ENCODE measurements at regions not wholly inside any gene's neighbourhood (a gene's known extent, or its start where the extent isn't known, plus 50 kb on each side); places are given as distances from the start of the nearest gene placed in this dataset.
"Not testable (repeated sequence)": the region's sequence is repeated elsewhere in the genome, so short reads cannot be mapped to it uniquely, and the experiment has no call there.

GRCh38 chrX:11893933-11894710 is 136.1 kb downstream of the MSL3 start:
- peaks cover under 1% of the 10 kb centered on the region for H3K4me1 ChIP-seq (ENCODE audit: control insufficient read depth, insufficient read depth, low read length, poor library complexity, severe bottlenecking)
- 100% methylated on average over 2 of the region's 3 CpGs; no CpG with 5 or more reads in 1 of the 2 experiments for WGBS, 2 experiments (ENCODE audit: insufficient coverage in 2 of 2)
- H3K36me3 ChIP-seq (ENCODE audit: control insufficient read depth, insufficient read depth, low read length) = no peaks in the 10 kb centered on the region
- H3K9me3 ChIP-seq (ENCODE audit: control insufficient read depth, low read length) = no peaks in the 10 kb centered on the region
- H3K4me3 ChIP-seq (ENCODE audit: extremely low read depth, insufficient read depth, low read length, poor library complexity, severe bottlenecking) = no peak overlapping the region
- H3K27ac ChIP-seq (ENCODE audit: low read depth, low read length, severe bottlenecking) = no peak overlapping the region

- WGBS, 2 experiments (ENCODE audit: insufficient coverage in 2 of 2) = no CpG with 5 or more reads among the region's 2 CpGs
- no peak overlapping the region for H3K4me3 ChIP-seq (ENCODE audit: extremely low read depth, insufficient read depth, low read length, poor library complexity, severe bottlenecking)
- H3K9me3 ChIP-seq (ENCODE audit: control insufficient read depth, low read length) = no peaks in the 10 kb centered on the region
- no peaks in the 10 kb centered on the region for H3K36me3 ChIP-seq (ENCODE audit: control insufficient read depth, insufficient read depth, low read length)
- no peak overlapping the region for H3K27ac ChIP-seq (ENCODE audit: low read depth, low read length, severe bottlenecking)
- H3K4me1 ChIP-seq (ENCODE audit: control insufficient read depth, insufficient read depth, low read length, poor library complexity, severe bottlenecking) = peaks cover 4% of the 10 kb centered on the region
Observed at GRCh38 chrX:11899091-11899490, 141.1 kb downstream of the MSL3 start.

GRCh38 chrX:11905933-11906332 is 147.9 kb downstream of the MSL3 start:
- not testable (repeated sequence) for H3K27ac ChIP-seq (ENCODE audit: low read depth, low read length, severe bottlenecking); H3K4me3 ChIP-seq (ENCODE audit: extremely low read depth, insufficient read depth, low read length, poor library complexity, severe bottlenecking); H3K4me1 ChIP-seq (ENCODE audit: control insufficient read depth, insufficient read depth, low read length, poor library complexity, severe bottlenecking); H3K36me3 ChIP-seq (ENCODE audit: control insufficient read depth, insufficient read depth, low read length); H3K9me3 ChIP-seq (ENCODE audit: control insufficient read depth, low read length)
- WGBS, 2 experiments (ENCODE audit: insufficient coverage in 2 of 2) = 83% methylated on average over 1 of the region's 3 CpGs; no CpG with 5 or more reads in 1 of the 2 experiments

DNA sequence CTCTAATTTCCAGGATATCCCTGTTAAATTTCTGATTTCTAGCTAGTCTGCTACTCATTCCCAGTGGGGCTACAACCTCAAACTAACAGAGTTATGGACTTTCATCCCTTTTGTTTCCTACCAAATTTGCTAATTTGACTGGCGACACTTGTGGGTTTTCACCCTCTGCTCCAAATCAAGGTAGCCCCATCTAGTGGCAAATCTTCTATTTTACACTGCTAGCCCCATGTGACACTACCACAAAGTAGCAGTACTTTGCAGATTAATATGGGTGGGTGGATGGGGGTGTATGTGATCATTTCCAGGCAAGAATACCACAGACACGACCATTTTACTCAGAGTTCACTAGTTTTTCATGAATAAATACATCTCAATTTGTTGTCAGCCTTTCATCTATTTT is 150.3 kb downstream of the MSL3 start:
- Histone ChIP-seq H3K27ac (ENCODE audit: low read depth, low read length, severe bottlenecking) (no peak overlapping the region), H3K9me3 (ENCODE audit: control insufficient read depth, low read length) (no peaks in the 10 kb centered on the region), H3K36me3 (ENCODE audit: control insufficient read depth, insufficient read depth, low read length) (no peaks in the 10 kb centered on the region), H3K4me3 (ENCODE audit: extremely low read depth, insufficient read depth, low read length, poor library complexity, severe bottlenecking) (no peak overlapping the region), H3K4me1 (ENCODE audit: control insufficient read depth, insufficient read depth, low read length, poor library complexity, severe bottlenecking) (peaks cover 12% of the 10 kb centered on the region)
- 40 to 50% methylated on average over 1 of the region's 2 CpGs for WGBS, 2 experiments (ENCODE audit: insufficient coverage in 2 of 2)

DNA sequence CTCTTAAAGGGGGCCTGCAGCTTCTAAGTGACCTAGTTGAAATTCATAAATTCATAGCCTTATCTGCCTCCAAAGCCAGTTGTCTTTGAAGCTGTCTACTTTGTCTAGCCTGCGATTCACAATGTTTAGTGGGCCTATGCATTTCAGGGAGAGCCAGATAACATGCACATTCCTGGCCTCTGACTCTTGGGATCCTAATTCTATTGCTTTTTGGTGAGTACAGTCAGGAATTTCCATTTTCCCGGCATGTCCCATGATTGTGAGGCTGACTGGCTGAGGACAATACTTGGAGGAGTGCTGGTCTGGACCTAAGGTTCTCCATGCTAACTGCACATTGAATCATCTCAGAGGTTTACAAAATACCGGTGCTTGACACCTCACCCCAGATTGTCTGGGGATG is 155.0 kb downstream of the MSL3 start:
- Histone ChIP-seq H3K36me3 (ENCODE audit: control insufficient read depth, insufficient read depth, low read length) (no peaks in the 10 kb centered on the region), H3K9me3 (ENCODE audit: control insufficient read depth, low read length) (no peaks in the 10 kb centered on the region), H3K27ac (ENCODE audit: low read depth, low read length, severe bottlenecking) (peak overlapping the region; percentile 74), H3K4me1 (ENCODE audit: control insufficient read depth, insufficient read depth, low read length, poor library complexity, severe bottlenecking) (peaks cover 12% of the 10 kb centered on the region), H3K4me3 (ENCODE audit: extremely low read depth, insufficient read depth, low read length, poor library complexity, severe bottlenecking) (no peak overlapping the region)
- WGBS, 2 experiments (ENCODE audit: insufficient coverage in 2 of 2) = 57% methylated on average over 1 of the region's 3 CpGs; no CpG with 5 or more reads in 1 of the 2 experiments

DNA sequence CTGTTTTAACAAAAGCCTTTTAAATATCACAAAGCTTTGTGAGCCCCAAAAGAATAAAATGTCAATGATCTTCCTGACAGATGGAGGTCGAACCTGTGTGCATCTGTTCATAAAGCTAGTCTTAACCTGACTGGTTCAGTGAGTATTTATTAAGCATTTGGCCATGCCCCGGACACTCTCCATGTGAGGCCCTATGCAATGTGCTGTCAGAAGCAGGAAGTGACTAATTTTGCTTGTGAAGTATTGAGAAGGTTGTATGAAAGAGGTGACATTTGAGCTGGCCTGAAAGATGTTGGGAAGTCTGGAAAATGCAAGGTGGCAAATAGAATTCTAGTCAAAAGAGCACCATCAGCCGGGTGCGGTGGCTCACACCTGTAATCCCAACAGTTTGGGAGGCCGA is 171.4 kb downstream of the MSL3 start:
- Histone ChIP-seq H3K4me1 (ENCODE audit: control insufficient read depth, insufficient read depth, low read length, poor library complexity, severe bottlenecking) (peaks cover 3% of the 10 kb centered on the region), H3K9me3 (ENCODE audit: control insufficient read depth, low read length) (no peaks in the 10 kb centered on the region), H3K27ac (ENCODE audit: low read depth, low read length, severe bottlenecking) (no peak overlapping the region), H3K36me3 (ENCODE audit: control insufficient read depth, insufficient read depth, low read length) (no peaks in the 10 kb centered on the region), H3K4me3 (ENCODE audit: extremely low read depth, insufficient read depth, low read length, poor library complexity, severe bottlenecking) (no peak overlapping the region)
- WGBS, 2 experiments (ENCODE audit: insufficient coverage in 2 of 2) = 80 to 93% methylated on average over 1 to 5 of the region's 5 CpGs

- WGBS, 2 experiments (ENCODE audit: insufficient coverage in 2 of 2) = 100% methylated on average over 1 of the region's 1 CpG; no CpG with 5 or more reads in 1 of the 2 experiments
- H3K27ac ChIP-seq (ENCODE audit: low read depth, low read length, severe bottlenecking) = no peak overlapping the region
Observed at GRCh38 chrX:11932423-11932822, 174.4 kb downstream of the MSL3 start.

DNA sequence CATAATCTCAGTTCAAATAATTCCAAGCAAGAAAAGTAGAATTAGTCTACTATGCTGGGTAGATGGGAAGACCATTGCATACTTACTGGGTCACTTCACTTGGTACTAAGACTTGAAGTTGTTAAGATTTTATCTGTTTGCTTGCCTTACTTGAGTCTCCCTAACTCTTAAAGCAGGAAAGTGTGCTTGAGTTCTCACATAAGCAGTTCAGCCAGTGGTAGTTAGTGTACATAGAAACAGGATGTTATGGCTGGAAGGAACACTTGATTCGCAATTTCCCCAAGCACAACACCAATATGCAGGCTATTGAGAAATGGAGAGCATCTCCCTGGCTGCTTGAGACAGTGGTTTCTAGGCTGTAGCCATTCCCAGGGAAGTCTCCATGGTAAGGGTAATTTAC is 176.1 kb downstream of the MSL3 start:
- no peaks in the 10 kb centered on the region for H3K9me3 ChIP-seq (ENCODE audit: control insufficient read depth, low read length)
- no peaks in the 10 kb centered on the region for H3K36me3 ChIP-seq (ENCODE audit: control insufficient read depth, insufficient read depth, low read length)
- H3K4me1 ChIP-seq (ENCODE audit: control insufficient read depth, insufficient read depth, low read length, poor library complexity, severe bottlenecking) = peaks cover 3% of the 10 kb centered on the region
- WGBS, 2 experiments (ENCODE audit: insufficient coverage in 2 of 2) = no CpG with 5 or more reads among the region's 1 CpG
- no peak overlapping the region for H3K4me3 ChIP-seq (ENCODE audit: extremely low read depth, insufficient read depth, low read length, poor library complexity, severe bottlenecking)
- H3K27ac ChIP-seq (ENCODE audit: low read depth, low read length, severe bottlenecking) = no peak overlapping the region

More at GRCh38 chrX:11932423-11932822, 174.4 kb downstream of the MSL3 start:
- H3K4me1 ChIP-seq (ENCODE audit: control insufficient read depth, insufficient read depth, low read length, poor library complexity, severe bottlenecking) = peaks cover 3% of the 10 kb centered on the region
- no peak overlapping the region for H3K4me3 ChIP-seq (ENCODE audit: extremely low read depth, insufficient read depth, low read length, poor library complexity, severe bottlenecking)
- no peaks in the 10 kb centered on the region for H3K36me3 ChIP-seq (ENCODE audit: control insufficient read depth, insufficient read depth, low read length)
- no peaks in the 10 kb centered on the region for H3K9me3 ChIP-seq (ENCODE audit: control insufficient read depth, low read length)

GRCh38 chrX:11941571-11941970 is 183.5 kb downstream of the MSL3 start:
- Histone ChIP-seq H3K27ac (ENCODE audit: low read depth, low read length, severe bottlenecking) (peak overlapping the region; percentile 53), H3K4me3 (ENCODE audit: extremely low read depth, insufficient read depth, low read length, poor library complexity, severe bottlenecking) (no peak overlapping the region), H3K9me3 (ENCODE audit: control insufficient read depth, low read length) (no peaks in the 10 kb centered on the region), H3K36me3 (ENCODE audit: control insufficient read depth, insufficient read depth, low read length) (no peaks in the 10 kb centered on the region), H3K4me1 (ENCODE audit: control insufficient read depth, insufficient read depth, low read length, poor library complexity, severe bottlenecking) (peaks cover 5% of the 10 kb centered on the region)
- WGBS, 2 experiments (ENCODE audit: insufficient coverage in 2 of 2) = 94% methylated on average over 3 of the region's 5 CpGs; no CpG with 5 or more reads in 1 of the 2 experiments

GRCh38 chrX:11944501-11944900 is 186.5 kb downstream of the MSL3 start:
- Histone ChIP-seq H3K9me3 (ENCODE audit: control insufficient read depth, low read length) (no peaks in the 10 kb centered on the region), H3K27ac (ENCODE audit: low read depth, low read length, severe bottlenecking) (no peak overlapping the region), H3K4me1 (ENCODE audit: control insufficient read depth, insufficient read depth, low read length, poor library complexity, severe bottlenecking) (peaks cover 5% of the 10 kb centered on the region), H3K36me3 (ENCODE audit: control insufficient read depth, insufficient read depth, low read length) (no peaks in the 10 kb centered on the region), H3K4me3 (ENCODE audit: extremely low read depth, insufficient read depth, low read length, poor library complexity, severe bottlenecking) (no peak overlapping the region)
- 11 to 36% methylated on average over 1 to 2 of the region's 5 CpGs for WGBS, 2 experiments (ENCODE audit: insufficient coverage in 2 of 2)

- no CpG with 5 or more reads among the region's 1 CpG for WGBS, 2 experiments (ENCODE audit: insufficient coverage in 2 of 2)
- H3K9me3 ChIP-seq (ENCODE audit: control insufficient read depth, low read length) = no peaks in the 10 kb centered on the region
- H3K4me1 ChIP-seq (ENCODE audit: control insufficient read depth, insufficient read depth, low read length, poor library complexity, severe bottlenecking) = peaks cover 14% of the 10 kb centered on the region
- no peaks in the 10 kb centered on the region for H3K36me3 ChIP-seq (ENCODE audit: control insufficient read depth, insufficient read depth, low read length)
- H3K27ac ChIP-seq (ENCODE audit: low read depth, low read length, severe bottlenecking) = no peak overlapping the region
- no peak overlapping the region for H3K4me3 ChIP-seq (ENCODE audit: extremely low read depth, insufficient read depth, low read length, poor library complexity, severe bottlenecking)
Observed at GRCh38 chrX:11949291-11949690, 189.0 kb upstream of the FRMPD4 start.

Data from mesodermal cell (in vitro differentiated cells).